CD14-positive monocyte (primary cell): ENCODE measurements at regions not wholly inside any gene's neighbourhood (a gene's known extent, or its start where the extent isn't known, plus 50 kb on each side); places are given as distances from the start of the nearest gene placed in this dataset.
"Not testable (repeated sequence)": the region's sequence is repeated elsewhere in the genome, so short reads cannot be mapped to it uniquely, and the experiment has no call there.

Experiments used
- DNase-seq, 3 donors: peaks; one replicate each; pipeline ENCODE4 v3.0.0-alpha.2; 2011 to 2022
- H2AFZ ChIP-seq: 2 replicates; pipeline ENCODE4 v1.6.0; 2012; ENCODE audit warnings: mild to moderate bottlenecking, low read depth, low read length, inconsistent platforms; ENCODE audit not compliant: insufficient read depth, poor library complexity, severe bottlenecking
- H3K27ac ChIP-seq, 2 donors: 1 replicate in 1 of 2; 2 replicates in 1 of 2; pipeline ENCODE4 v1.5.1; 2012 to 2013; ENCODE audit warnings: low read length in 2 of 2, control low read depth in 1 of 2, inconsistent platforms in 1 of 2, low read depth in 1 of 2, mild to moderate bottlenecking in 1 of 2
- H3K27me3 ChIP-seq, 2 donors: one replicate each; pipeline versions ENCODE4 v1.6.0 to v1.6.1; 2011 to 2013; ENCODE audit warnings: low read length in 2 of 2; ENCODE audit not compliant: control insufficient read depth in 2 of 2, insufficient read depth in 2 of 2
- H3K36me3 ChIP-seq, 2 donors: replicated peaks in 1 of 2; 1 replicate in 1 of 2; 2 replicates in 1 of 2; pipeline versions ENCODE4 v1.5.1 to v1.6.1; 2012 to 2013; ENCODE audit warnings: low read length in 2 of 2, control low read depth in 1 of 2, inconsistent platforms in 1 of 2, mild to moderate bottlenecking in 1 of 2; ENCODE audit not compliant: insufficient read depth in 2 of 2, control insufficient read depth in 1 of 2
- H3K4me1 ChIP-seq, 2 donors: 1 replicate in 1 of 2; 2 replicates in 1 of 2; pipeline versions ENCODE4 v1.5.1 to v1.6.1; 2012 to 2013; ENCODE audit warnings: low read length in 2 of 2, control low read depth in 1 of 2, inconsistent platforms in 1 of 2, mild to moderate bottlenecking in 1 of 2, moderate library complexity in 1 of 2; ENCODE audit not compliant: insufficient read depth in 2 of 2, control insufficient read depth in 1 of 2
- H3K4me2 ChIP-seq: replicated peaks from 2 replicates; pipeline ENCODE3; 2012; ENCODE audit warnings: low read length, moderate library complexity, mild to moderate bottlenecking; ENCODE audit not compliant: poor library complexity, severe bottlenecking; ENCODE audit errors: extremely low read depth
- H3K4me3 ChIP-seq, 3 experiments: fragments of 200-600 bp in 1 of 3; sonication (generic) in 1 of 3; replicated peaks in 1 of 3; 1 replicate in 2 of 3; 2 replicates in 1 of 3; pipeline ENCODE4 v1.5.1; 2011 to 2013; ENCODE audit warnings: low read length in 3 of 3, mild to moderate bottlenecking in 3 of 3, control low read depth in 2 of 3, low read depth in 2 of 3, inconsistent platforms in 1 of 3, moderate library complexity in 1 of 3
- H3K79me2 ChIP-seq: 2 replicates; pipeline ENCODE4 v1.6.0; 2012; ENCODE audit warnings: mild to moderate bottlenecking, control low read depth, inconsistent platforms, low read length, moderate library complexity; ENCODE audit not compliant: insufficient read depth
- H3K9ac ChIP-seq: 2 replicates; pipeline ENCODE4 v1.6.0; 2017; ENCODE audit warnings: low read length, mild to moderate bottlenecking; ENCODE audit not compliant: insufficient read depth, poor library complexity, severe bottlenecking
- H3K9me3 ChIP-seq, 2 donors: replicated peaks in 1 of 2; 1 replicate in 1 of 2; 2 replicates in 1 of 2; pipeline versions ENCODE4 v1.5.1 to v1.6.1; 2012 to 2013; ENCODE audit warnings: low read length in 2 of 2, control low read depth in 1 of 2; ENCODE audit not compliant: control insufficient read depth in 1 of 2, insufficient read depth in 1 of 2
- H4K20me1 ChIP-seq: 2 replicates; pipeline ENCODE4 v1.6.0; 2012; ENCODE audit warnings: mild to moderate bottlenecking, low read length, control low read depth, moderate library complexity; ENCODE audit not compliant: insufficient read depth
- H3K27ac Mint-ChIP-seq, 7 donors: one replicate each; pipeline ENCODE4 v1.8.0; 2020; ENCODE audit warnings: mild to moderate bottlenecking in 7 of 7, mixed read lengths in 7 of 7, moderate library complexity in 6 of 7, inconsistent platforms in 2 of 7
- H3K27me3 Mint-ChIP-seq, 3 donors: one replicate each; pipeline ENCODE4 v1.8.0; 2021 to 2022; ENCODE audit warnings: low read depth in 3 of 3, mild to moderate bottlenecking in 3 of 3, mixed read lengths in 3 of 3, moderate library complexity in 3 of 3, inconsistent platforms in 1 of 3
- H3K36me3 Mint-ChIP-seq, 2 donors: one replicate each; pipeline ENCODE4 v1.8.0; 2020; ENCODE audit warnings: mixed read lengths in 2 of 2, inconsistent platforms in 1 of 2, mild to moderate bottlenecking in 1 of 2
- H3K4me1 Mint-ChIP-seq: one replicate; pipeline ENCODE4 v1.8.0; 2020; ENCODE audit warnings: mild to moderate bottlenecking, mixed read lengths
- H3K4me3 Mint-ChIP-seq, 2 donors: one replicate each; pipeline ENCODE4 v1.8.0; 2020; ENCODE audit warnings: mild to moderate bottlenecking in 2 of 2, mixed read lengths in 2 of 2, moderate library complexity in 1 of 2
- H3K9me3 Mint-ChIP-seq, 7 donors: one replicate each; pipeline ENCODE4 v1.8.0; 2020 to 2022; ENCODE audit warnings: mixed read lengths in 7 of 7, mild to moderate bottlenecking in 6 of 7, moderate library complexity in 6 of 7, inconsistent platforms in 2 of 7
- CTCF ChIP-seq: fragments of 200-600 bp; IDR thresholded peaks from one replicate; pipeline ENCODE4 v1.8.0; 2022; ENCODE audit warnings: antibody characterized with exemption, mild to moderate bottlenecking
- WGBS: methylation state at CpG from one replicate; pipeline ENCODE4 v1.1.5; 2013; ENCODE audit warnings: missing lambda C conversion rate; ENCODE audit not compliant: insufficient coverage; 5-methylcytosine and 5-hydroxymethylcytosine counted together
- intact Hi-C, 2 donors: fragments of 100-400 bp; cut with micrococcal nuclease; formaldehyde crosslinking; loops; one replicate each; pipeline versions ENCODE4 v1.15.0 to v1.15.1; 2023

GRCh38 chr18:22067682-22068081, 101.7 kb upstream of the GATA6 start:
- Histone ChIP-seq H3K9me3 (peaks cover 14 to 21% of the 10 kb centered on the region in 2 donors), H3K4me3 (no peak overlapping the region), H3K4me2 (no peak overlapping the region), H3K9ac (no peak overlapping the region), H3K27me3 (no peaks in the 10 kb centered on the region), H3K27ac (no peak overlapping the region), H3K4me1 (no peaks in the 10 kb centered on the region), H4K20me1 (no peaks in the 10 kb centered on the region), H2AFZ (no peak overlapping the region), H3K79me2 (no peaks in the 10 kb centered on the region), H3K36me3 (no peaks in the 10 kb centered on the region)
- Mint-ChIP-seq H3K27me3 (peaks cover 0 to 5% (median 1%) of the 10 kb centered on the region in 3 donors), H3K4me1 (no peaks in the 10 kb centered on the region), H3K27ac (no peak overlapping the region), H3K4me3 (no peak overlapping the region), H3K36me3 (no peaks in the 10 kb centered on the region), H3K9me3 (peaks cover 8 to 28% (median 16%) of the 10 kb centered on the region in 7 donors)
- 100% methylated on average over 3 of the region's 3 CpGs for WGBS
- intact Hi-C loops = no loop called here
- no peak for DNase-seq
- no peak for TF ChIP-seq CTCF

GRCh38 chr18:22068784-22069183, 100.6 kb upstream of the GATA6 start:
- peaks cover 14 to 21% of the 10 kb centered on the region in 2 donors for H3K9me3 ChIP-seq
- H3K36me3 Mint-ChIP-seq, H3K4me2 ChIP-seq, H2AFZ ChIP-seq, H3K4me3 ChIP-seq, H3K79me2 ChIP-seq, H3K27ac ChIP-seq, H3K4me1 Mint-ChIP-seq, H3K9ac ChIP-seq, H3K4me1 ChIP-seq, H3K4me3 Mint-ChIP-seq, intact Hi-C loops, H3K36me3 ChIP-seq, H3K27me3 ChIP-seq, H3K27me3 Mint-ChIP-seq, H4K20me1 ChIP-seq, DNase-seq: not testable (repeated sequence)
- 100% methylated on average over 1 of the region's 2 CpGs for WGBS
- H3K27ac Mint-ChIP-seq = peak overlapping the region in 4 of 7 donors; percentile 10 to 75 (median 32)
- H3K9me3 Mint-ChIP-seq = peaks cover 8 to 31% (median 16%) of the 10 kb centered on the region in 7 donors
